GM21381 (cell line): ENCODE measurements at regions not wholly inside any gene's neighbourhood (a gene's known extent, or its start where the extent isn't known, plus 50 kb on each side); places are given as distances from the start of the nearest gene placed in this dataset.

Experiments used
- ATAC-seq: cut with Tn5 transposase; IDR thresholded peaks from one replicate; pipeline ENCODE4 v1.9.1; 2021; ENCODE audit warnings: mild to moderate bottlenecking, moderate library complexity; ENCODE audit not compliant: unreplicated experiment

DNA sequence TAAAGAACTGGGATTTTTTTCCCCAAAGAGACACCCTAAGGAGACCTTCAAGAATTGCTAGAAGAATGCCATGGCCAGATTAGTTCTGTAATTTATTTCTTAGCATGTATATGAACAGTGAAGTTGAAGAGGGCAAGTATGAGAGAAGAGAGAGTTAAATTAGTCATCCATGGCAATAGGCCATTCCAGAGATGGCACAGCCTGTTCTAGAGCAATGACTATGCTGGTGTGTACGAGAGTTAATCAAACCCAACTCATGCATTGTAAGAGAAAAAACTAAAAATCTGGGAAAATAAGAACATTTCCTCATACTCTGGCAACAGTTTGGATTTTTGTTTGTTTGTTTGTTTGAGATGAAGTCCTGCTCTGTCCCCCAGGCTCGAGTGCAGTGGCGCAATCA is 112.1 kb upstream of the PIK3C3 start:
- ATAC-seq, result no peak

- no peak for ATAC-seq
Observed at GRCh38 chr18:41829647-41830516, 125.2 kb upstream of the PIK3C3 start.

GRCh38 chr18:41828137-41828536 is 126.9 kb upstream of the PIK3C3 start:
- no peak for ATAC-seq

DNA sequence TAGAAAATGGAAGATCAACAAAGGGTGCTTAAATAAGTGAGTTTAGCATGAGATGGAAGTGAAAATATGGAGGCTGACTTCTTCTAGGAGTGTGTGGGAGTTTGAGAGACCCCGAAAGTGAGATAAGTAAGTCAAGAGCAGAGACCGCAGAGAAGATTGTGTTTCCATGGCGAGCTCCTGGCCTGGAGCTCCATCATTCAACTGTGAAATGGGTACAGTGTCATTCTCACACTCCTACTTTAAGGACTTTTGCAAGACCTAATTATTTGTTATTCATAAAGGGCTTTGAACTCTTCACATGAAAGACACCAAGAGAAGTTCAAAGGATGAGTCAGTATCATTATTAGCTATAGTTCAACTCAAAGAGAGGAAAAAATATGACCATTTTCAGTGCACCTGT is 134.2 kb upstream of the PIK3C3 start:
- no peak for ATAC-seq

DNA sequence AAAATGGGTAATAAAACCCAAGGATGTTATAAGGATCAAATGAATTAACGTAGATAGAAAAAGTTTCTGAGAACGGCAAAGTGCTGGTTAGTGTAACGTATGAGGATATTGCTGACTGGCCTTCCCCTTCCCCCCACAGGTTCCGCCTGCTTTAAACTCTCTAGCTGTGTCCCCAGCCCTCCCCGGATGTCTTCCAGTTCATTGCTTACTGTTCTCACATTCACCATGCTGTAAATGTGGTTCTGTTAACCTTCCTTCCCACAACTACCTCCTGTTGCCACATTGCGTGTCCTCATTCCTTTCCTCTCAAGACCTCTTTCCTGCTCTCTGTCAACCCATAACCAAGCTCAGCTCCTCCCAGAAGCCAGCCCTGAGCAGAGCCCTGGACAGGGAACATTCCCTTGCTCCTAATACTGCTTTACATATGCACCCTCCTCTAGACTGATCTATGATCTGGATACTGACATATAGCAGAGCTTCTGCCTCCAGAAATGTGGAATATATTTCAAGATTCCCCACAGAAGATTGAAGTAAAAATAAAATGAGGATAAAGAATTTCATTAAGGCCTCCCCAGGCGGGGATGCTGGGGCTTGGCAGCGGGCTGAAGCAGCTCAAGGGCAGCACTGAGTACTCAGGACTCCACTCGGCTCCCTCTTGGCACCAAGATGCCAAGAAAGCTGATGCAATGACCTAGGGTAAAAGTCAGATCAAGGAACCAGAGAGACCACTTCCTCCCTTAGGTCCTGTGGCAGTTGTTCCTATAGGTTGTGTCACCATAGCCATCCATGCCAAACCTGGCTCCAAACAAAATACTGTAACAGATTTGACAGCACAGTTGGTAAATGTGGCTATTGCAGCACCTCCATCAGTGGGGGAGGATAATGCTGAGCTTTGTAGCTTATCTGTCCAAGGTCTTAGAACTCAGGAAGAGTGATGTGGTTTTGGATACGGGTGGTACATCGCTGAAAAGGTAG is 136.4 kb upstream of the PIK3C3 start:
- ATAC-seq, result no peak

DNA sequence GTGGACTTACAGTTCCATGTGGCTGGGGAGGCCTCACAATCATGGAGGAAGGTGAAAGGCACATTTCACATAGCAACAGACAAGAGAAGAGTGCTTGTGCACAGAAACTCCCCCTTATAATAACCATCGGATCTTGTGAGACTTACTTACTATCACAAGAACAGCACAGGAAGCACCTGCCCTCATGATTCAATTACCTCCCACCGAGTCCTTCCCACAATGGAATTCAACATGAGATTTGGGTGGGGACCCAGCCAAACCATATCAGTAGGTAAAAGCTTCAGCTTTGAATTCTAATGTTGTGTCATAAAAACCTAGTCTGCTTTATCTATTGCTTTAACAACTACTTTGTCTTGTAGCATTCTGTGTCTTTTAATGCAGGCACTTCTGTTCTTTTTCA is 140.4 kb upstream of the PIK3C3 start:
- ATAC-seq, result no peak

GRCh38 chr18:41809652-41810051 is 145.4 kb upstream of the PIK3C3 start:
- no peak for ATAC-seq

- no peak for ATAC-seq
Observed at GRCh38 chr18:41805341-41805740, 149.7 kb upstream of the PIK3C3 start.

DNA sequence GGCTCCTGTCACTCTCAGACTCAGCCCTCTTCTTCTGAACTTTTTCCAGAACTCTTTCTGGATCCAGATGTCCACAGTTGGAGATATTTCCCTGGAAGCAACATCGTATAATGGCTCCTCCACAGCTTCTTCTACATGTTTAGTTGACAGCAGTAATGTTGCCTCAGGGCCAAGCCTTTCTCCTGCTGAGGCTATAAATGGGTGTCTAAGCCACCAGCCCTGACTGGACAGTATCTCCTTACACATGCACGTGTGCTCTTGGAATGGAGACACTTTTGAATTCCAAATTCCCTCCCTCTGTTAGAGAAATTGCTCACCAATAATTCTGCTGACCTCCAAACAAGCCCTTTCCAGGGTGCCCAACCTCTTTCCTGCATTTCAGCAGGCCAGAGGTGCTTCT is 156.2 kb upstream of the PIK3C3 start:
- no peak for ATAC-seq

DNA sequence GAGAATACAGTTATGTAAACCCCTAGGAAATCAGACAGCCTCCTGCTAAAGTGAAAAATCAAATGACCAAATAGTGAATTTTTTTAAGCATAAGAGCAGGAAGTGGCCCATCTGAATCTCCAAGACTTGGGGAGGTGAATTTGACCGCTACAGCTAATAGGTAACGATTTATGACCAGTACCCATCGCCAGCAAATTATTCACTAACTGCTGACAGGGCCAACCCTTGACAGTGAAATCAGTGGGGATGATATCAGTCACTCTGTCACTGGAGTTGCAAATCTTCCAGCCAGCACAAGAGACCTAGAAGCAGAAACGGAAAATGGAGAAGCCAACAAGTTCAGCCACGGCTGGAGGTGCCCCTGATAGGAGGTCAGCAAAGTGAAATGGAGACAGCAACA is 164.3 kb upstream of the PIK3C3 start:
- ATAC-seq, result no peak

GRCh38 chr18:41789001-41789400 is 166.0 kb upstream of the PIK3C3 start:
- ATAC-seq, result no peak

GRCh38 chr18:41783879-41784278 is 171.2 kb upstream of the PIK3C3 start:
- ATAC-seq, result no peak

DNA sequence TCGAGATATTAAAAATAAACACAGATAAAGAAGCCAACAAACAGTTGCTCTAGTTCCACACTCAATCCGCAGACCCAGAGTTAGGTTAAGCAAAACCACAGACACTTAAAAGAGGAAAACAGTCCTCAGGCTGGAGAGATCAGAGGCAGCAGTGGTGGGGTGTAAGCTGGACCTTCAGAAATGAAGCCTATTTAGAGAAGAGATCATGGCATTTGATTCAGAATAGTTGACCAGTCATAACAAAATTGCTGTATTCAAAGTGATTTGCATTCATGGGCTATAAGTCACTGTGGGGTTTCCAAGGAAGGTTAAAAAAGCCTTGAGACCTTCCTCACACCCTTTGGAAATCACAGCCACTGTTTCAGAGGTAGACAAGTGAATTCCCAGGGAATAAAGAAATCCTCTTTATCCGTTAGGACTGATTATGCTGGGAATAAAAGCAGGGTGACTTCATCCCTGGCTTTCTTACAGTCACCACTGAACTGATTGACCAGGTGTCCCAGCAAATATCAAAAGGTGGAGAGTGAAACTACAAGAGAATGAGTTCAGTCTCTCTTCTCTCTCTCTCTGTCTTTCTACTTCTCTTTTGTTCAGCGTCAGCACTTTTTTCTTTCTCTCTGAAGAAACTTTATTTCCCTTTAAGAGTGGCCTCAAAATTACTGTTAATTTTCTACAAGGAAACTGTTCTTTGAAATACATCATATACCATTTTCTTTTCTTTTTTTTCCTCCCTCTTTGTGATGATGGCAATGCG is 171.8 kb upstream of the PIK3C3 start:
- ATAC-seq, result no peak

- ATAC-seq, result no peak
Observed at GRCh38 chr18:41771973-41772372, 183.1 kb upstream of the PIK3C3 start.

DNA sequence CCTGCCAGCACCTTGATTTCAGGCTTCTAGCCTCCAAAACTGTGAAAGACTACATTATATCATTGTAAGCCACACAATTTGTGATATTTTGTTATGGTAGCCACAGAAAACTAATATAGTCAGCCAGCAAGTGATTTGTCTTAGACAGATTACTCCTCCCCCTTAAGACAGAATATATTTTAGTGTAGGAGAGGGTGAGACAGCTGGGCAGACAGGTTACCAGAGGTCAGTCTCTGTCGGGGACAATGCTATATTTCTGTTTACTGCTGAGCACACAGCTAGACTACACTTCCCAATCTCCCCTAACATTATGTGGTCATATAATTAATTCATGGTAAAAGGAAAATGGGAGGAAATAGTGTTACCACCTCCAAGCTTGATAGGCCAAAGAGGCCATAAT is 185.8 kb upstream of the PIK3C3 start:
- ATAC-seq, result no peak

- no peak for ATAC-seq
Observed at GRCh38 chr18:41768467-41768866, 186.6 kb upstream of the PIK3C3 start.

- ATAC-seq, result no peak
Observed at GRCh38 chr18:41767960-41768359, 187.1 kb upstream of the PIK3C3 start.

- no peak for ATAC-seq
Observed at GRCh38 chr18:41765460-41765859, 189.6 kb upstream of the PIK3C3 start.

- ATAC-seq, result no peak
Observed at GRCh38 chr18:41763361-41763760, 191.7 kb upstream of the PIK3C3 start.

DNA sequence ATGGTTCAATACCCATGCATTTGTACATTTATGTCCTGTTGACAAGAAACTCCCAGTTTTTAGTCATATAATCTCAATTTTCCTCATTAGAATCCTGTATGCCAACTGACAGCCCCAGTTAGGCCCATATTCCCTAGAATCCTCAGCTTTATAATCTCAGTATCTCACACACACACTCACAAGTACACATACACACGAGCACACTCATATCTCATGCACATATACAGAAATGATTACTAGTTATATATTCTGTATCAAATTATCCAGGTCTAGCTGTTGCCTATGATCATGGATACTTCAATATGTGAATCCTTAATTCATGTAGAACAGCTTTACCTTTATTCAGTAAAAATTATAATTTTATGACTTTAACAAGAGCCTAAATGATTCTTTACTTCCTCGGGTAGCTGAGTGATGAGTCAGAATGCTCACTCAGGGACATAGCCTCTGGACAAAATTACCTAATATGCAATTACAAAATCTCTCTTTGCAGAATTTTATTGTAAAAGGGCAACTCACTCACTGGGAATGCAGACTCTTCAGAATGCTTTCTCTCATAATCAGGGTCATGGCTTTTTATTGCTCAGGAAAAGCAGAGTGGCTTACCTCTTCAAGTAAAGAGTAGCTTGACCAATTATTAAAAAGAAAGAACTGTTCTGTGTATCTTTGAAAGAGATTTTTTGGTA is 193.6 kb upstream of the PIK3C3 start:
- ATAC-seq, result no peak

DNA sequence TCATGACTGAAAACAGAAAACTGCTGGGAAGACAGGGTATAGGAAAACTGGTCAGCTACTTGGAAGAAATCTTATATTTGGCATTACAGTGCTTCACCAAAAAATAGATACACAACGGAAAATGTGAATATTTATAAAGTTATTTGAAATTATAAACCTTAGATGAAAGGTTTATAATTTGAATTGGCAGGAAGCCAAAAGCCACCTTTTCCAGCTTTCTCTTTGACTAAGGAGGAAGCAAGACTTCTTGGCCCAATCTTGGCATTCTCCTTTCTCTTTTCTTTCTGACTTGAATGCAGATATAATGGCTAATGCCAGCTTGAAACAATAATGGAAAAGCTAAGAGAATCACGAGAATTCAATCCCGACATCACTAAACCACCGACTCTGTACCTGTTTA is 196.5 kb upstream of the PIK3C3 start:
- ATAC-seq, result no peak
